Neural cell (in vitro differentiated cells): ENCODE measurements at regions not wholly inside any gene's neighbourhood (a gene's known extent, or its start where the extent isn't known, plus 50 kb on each side); places are given as distances from the start of the nearest gene placed in this dataset.

Experiments
- H2AFZ ChIP-seq: fragments of 200-600, 300-800 bp; sonication (generic), shearing (Covaris generic); 2 replicates; pipeline ENCODE4 v1.6.0; 2014; ENCODE audit warnings: low read depth, mild to moderate bottlenecking, antibody characterized with exemption, low read length, moderate library complexity
- H3F3A ChIP-seq: fragments of 200-600 bp; shearing (Covaris generic); 2 replicates; pipeline ENCODE4 v1.6.1; 2016; ENCODE audit warnings: mild to moderate bottlenecking, moderate library complexity, mixed read lengths, antibody characterized with exemption, low read length; ENCODE audit not compliant: insufficient read depth, poor library complexity, severe bottlenecking
- H3K27ac ChIP-seq: fragments of 200-600, 300-800 bp; sonication (generic), shearing (Covaris generic); 2 replicates; pipeline ENCODE4 v1.5.1; 2014; ENCODE audit warnings: mild to moderate bottlenecking, low read length, moderate library complexity
- H3K27me3 ChIP-seq: fragments of 300-800, 200-600 bp; sonication (generic), shearing (Covaris generic); 2 replicates; pipeline ENCODE4 v1.6.0; 2014; ENCODE audit warnings: mild to moderate bottlenecking, low read depth, low read length, moderate library complexity; ENCODE audit not compliant: insufficient read depth
- H3K36me3 ChIP-seq: fragments of 300-800, 200-600 bp; sonication (generic), shearing (Covaris generic); 2 replicates; pipeline ENCODE4 v1.5.1; 2014; ENCODE audit warnings: mild to moderate bottlenecking, antibody characterized with exemption, low read length, moderate library complexity; ENCODE audit not compliant: insufficient read depth
- H3K4me2 ChIP-seq: fragments of 300-800, 200-600 bp; sonication (generic), shearing (Covaris generic); 2 replicates; pipeline ENCODE4 v1.6.0; 2014; ENCODE audit warnings: mild to moderate bottlenecking, low read length
- H3K4me3 ChIP-seq: fragments of 300-800, 200-600 bp; sonication (generic), shearing (Covaris generic); 2 replicates; pipeline ENCODE4 v1.5.1; 2014; ENCODE audit warnings: mild to moderate bottlenecking, low read length, moderate library complexity
- H3K79me2 ChIP-seq: fragments of 200-600 bp; shearing (Covaris generic); replicated peaks from 2 replicates; pipeline ENCODE4 v1.6.0; 2014; ENCODE audit warnings: mild to moderate bottlenecking, low read length, moderate library complexity; ENCODE audit not compliant: insufficient read depth
- H3K9ac ChIP-seq: fragments of 300-800, 200-600 bp; sonication (generic), shearing (Covaris generic); 2 replicates; pipeline ENCODE4 v1.6.1; 2016; ENCODE audit warnings: mild to moderate bottlenecking, low read length, mixed read lengths
- H3K9me2 ChIP-seq: fragments of 200-600 bp; shearing (Covaris generic); 2 replicates; pipeline ENCODE4 v1.6.1; 2016; ENCODE audit warnings: mild to moderate bottlenecking, low read length, mixed read lengths; ENCODE audit not compliant: insufficient read depth
- H3K9me3 ChIP-seq: fragments of 200-600, 300-800 bp; sonication (generic), shearing (Covaris generic); 2 replicates; pipeline ENCODE4 v1.6.1; 2016; ENCODE audit warnings: mild to moderate bottlenecking, mixed run types, low read length, moderate library complexity, mixed read lengths
- H4K20me1 ChIP-seq: fragments of 200-600 bp; shearing (Covaris generic); 2 replicates; pipeline ENCODE4 v1.6.1; 2016; ENCODE audit warnings: mild to moderate bottlenecking, mixed run types; ENCODE audit not compliant: insufficient read depth
- CTCF ChIP-seq: fragments of 450-650 bp; IDR thresholded peaks from 2 replicates; pipeline ENCODE4 v1.5.1; 2014; ENCODE audit warnings: antibody characterized with exemption, mild to moderate bottlenecking, moderate library complexity; ENCODE audit not compliant: poor library complexity, severe bottlenecking
- EP300 ChIP-seq: fragments of 450-650 bp; conservative IDR thresholded peaks from 2 replicates; pipeline ENCODE4 v1.6.1; 2014; ENCODE audit warnings: antibody characterized with exemption, mild to moderate bottlenecking, moderate library complexity; ENCODE audit not compliant: poor library complexity, severe bottlenecking
- EZH2 ChIP-seq: fragments of 200-600, 300-800 bp; shearing (Covaris generic), sonication (generic); IDR thresholded peaks from 2 replicates; pipeline ENCODE4 v1.6.1; 2014; ENCODE audit warnings: antibody characterized with exemption, low read length, borderline replicate concordance, mild to moderate bottlenecking; ENCODE audit not compliant: insufficient read depth, poor library complexity, severe bottlenecking
- MXI1 ChIP-seq: fragments of 450-650 bp; conservative IDR thresholded peaks from 2 replicates; pipeline ENCODE4 v1.6.1; 2014; ENCODE audit warnings: antibody characterized with exemption, mild to moderate bottlenecking; ENCODE audit not compliant: poor library complexity, severe bottlenecking
- POLR2AphosphoS5 ChIP-seq: IDR thresholded peaks from 2 replicates; pipeline ENCODE4 v1.6.1; 2012
- RAD21 ChIP-seq: fragments of 450-650 bp; conservative IDR thresholded peaks from 2 replicates; pipeline ENCODE4 v1.6.1; 2014; ENCODE audit warnings: antibody characterized with exemption, mild to moderate bottlenecking, moderate library complexity
- REST ChIP-seq: IDR thresholded peaks from 2 replicates; pipeline ENCODE4 v1.6.1; 2012; ENCODE audit warnings: borderline replicate concordance
- SMC3 ChIP-seq: fragments of 450-650 bp; conservative IDR thresholded peaks from 2 replicates; pipeline ENCODE4 v1.6.1; 2014; ENCODE audit warnings: antibody characterized with exemption, mild to moderate bottlenecking, moderate library complexity; ENCODE audit not compliant: poor library complexity
- TAF1 ChIP-seq: IDR thresholded peaks from 2 replicates; pipeline ENCODE4 v1.6.1; 2012; ENCODE audit warnings: low read depth

GRCh38 chr9:115615821-115616665, 498.1 kb upstream of the TNC start:
- Histone ChIP-seq H3K9ac (no peak overlapping the region), H3K27me3 (no peaks in the 10 kb centered on the region), H3K9me2 (no peaks in the 10 kb centered on the region), H3K27ac (no peak overlapping the region), H3K4me3 (no peak overlapping the region), H3K36me3 (no peaks in the 10 kb centered on the region), H3F3A (no peaks in the 10 kb centered on the region), H2AFZ (no peak overlapping the region), H4K20me1 (no peaks in the 10 kb centered on the region), H3K4me2 (no peak overlapping the region), H3K79me2 (no peaks in the 10 kb centered on the region), H3K9me3 (no peaks in the 10 kb centered on the region)
- no peak for TF ChIP-seq SMC3
- no peak for TF ChIP-seq RAD21
- TF ChIP-seq MXI1 = no peak
- TF ChIP-seq POLR2AphosphoS5 = no peak
- TF ChIP-seq EZH2 = no peak
- no peak for TF ChIP-seq EP300

- H2AFZ ChIP-seq = no peak overlapping the region
- H3K9me3 ChIP-seq = no peaks in the 10 kb centered on the region
- H3K36me3 ChIP-seq = no peaks in the 10 kb centered on the region
- H4K20me1 ChIP-seq = no peaks in the 10 kb centered on the region
- H3K79me2 ChIP-seq = no peaks in the 10 kb centered on the region
- TF ChIP-seq MXI1 (no peak), RAD21 (no peak), CTCF (no peak), POLR2AphosphoS5 (no peak), SMC3 (no peak), EZH2 (no peak), REST (no peak), TAF1 (no peak), EP300 (no peak)
- no peak overlapping the region for H3K4me2 ChIP-seq
- no peak overlapping the region for H3K4me3 ChIP-seq
- no peak overlapping the region for H3K27ac ChIP-seq
- no peak overlapping the region for H3K9ac ChIP-seq
- H3K27me3 ChIP-seq = no peaks in the 10 kb centered on the region
- no peaks in the 10 kb centered on the region for H3K9me2 ChIP-seq
- H3F3A ChIP-seq = no peaks in the 10 kb centered on the region
Measured at GRCh38 chr9:115616666-115617239, 498.8 kb upstream of the TNC start.
